H9 (cell line): ENCODE measurements at regions not wholly inside any gene's neighbourhood (a gene's known extent, or its start where the extent isn't known, plus 50 kb on each side); places are given as distances from the start of the nearest gene placed in this dataset.

ENCODE experiments used
- DNase-seq: peaks from one replicate; pipeline ENCODE4 v3.0.0-alpha.2; 2017
- H2AFZ ChIP-seq: one replicate; pipeline ENCODE4 v1.6.1; 2013; ENCODE audit warnings: mild to moderate bottlenecking, low read length, control low read depth, moderate library complexity
- H2AK5ac ChIP-seq: 2 replicates; pipeline ENCODE4 v1.6.1; 2013; ENCODE audit warnings: low read length, control low read depth, mixed read lengths; ENCODE audit not compliant: insufficient read length
- H2BK120ac ChIP-seq: one replicate; pipeline ENCODE4 v1.6.1; 2013; ENCODE audit warnings: low read depth, mild to moderate bottlenecking, low read length, control low read depth, inconsistent platforms; ENCODE audit not compliant: poor library complexity, severe bottlenecking
- H2BK12ac ChIP-seq: 2 replicates; pipeline ENCODE4 v1.6.1; 2013; ENCODE audit warnings: low read length, control low read depth, mixed read lengths, low read depth; ENCODE audit not compliant: insufficient read length
- H2BK15ac ChIP-seq: 2 replicates; pipeline ENCODE4 v1.6.1; 2013; ENCODE audit warnings: low read depth, low read length, control low read depth
- H2BK20ac ChIP-seq: one replicate; pipeline ENCODE4 v1.6.1; 2013; ENCODE audit warnings: low read depth, mild to moderate bottlenecking, low read length, control low read depth, inconsistent platforms; ENCODE audit not compliant: poor library complexity, severe bottlenecking
- H2BK5ac ChIP-seq: 2 replicates; pipeline ENCODE4 v1.6.1; 2013; ENCODE audit warnings: low read length, control low read depth, mixed read lengths; ENCODE audit not compliant: insufficient read length
- H3K14ac ChIP-seq: 2 replicates; pipeline ENCODE4 v1.6.1; 2013; ENCODE audit warnings: low read length, control low read depth; ENCODE audit not compliant: insufficient read depth
- H3K18ac ChIP-seq: 2 replicates; pipeline ENCODE4 v1.6.1; 2013; ENCODE audit warnings: low read depth, mild to moderate bottlenecking, mixed read lengths, low read length, control low read depth; ENCODE audit not compliant: insufficient read length
- H3K23ac ChIP-seq: 2 replicates; pipeline ENCODE4 v1.6.1; 2013; ENCODE audit warnings: low read length, control low read depth, mixed read lengths, low read depth; ENCODE audit not compliant: insufficient read length
- H3K23me2 ChIP-seq: 2 replicates; pipeline ENCODE4 v1.6.1; 2013; ENCODE audit warnings: low read depth, mild to moderate bottlenecking, mixed read lengths, low read length, control low read depth; ENCODE audit not compliant: insufficient read length, poor library complexity, severe bottlenecking
- H3K27ac ChIP-seq: 2 replicates; pipeline ENCODE4 v1.5.1; 2013; ENCODE audit warnings: low read length, control low read depth, mixed read lengths, low read depth; ENCODE audit not compliant: insufficient read length
- H3K27me3 ChIP-seq: 2 replicates; pipeline ENCODE4 v1.6.1; 2013; ENCODE audit warnings: low read length, control low read depth, inconsistent platforms; ENCODE audit not compliant: insufficient read depth
- H3K4ac ChIP-seq: 2 replicates; pipeline ENCODE4 v1.6.1; 2013; ENCODE audit warnings: low read depth, mild to moderate bottlenecking, control low read depth, inconsistent platforms, low read length, moderate library complexity
- H3K4me1 ChIP-seq: 2 replicates; pipeline ENCODE4 v1.6.1; 2013; ENCODE audit warnings: low read length, control low read depth, inconsistent platforms; ENCODE audit not compliant: insufficient read depth
- H3K4me2 ChIP-seq: 2 replicates; pipeline ENCODE4 v1.6.1; 2013; ENCODE audit warnings: low read length, control low read depth, mixed read lengths; ENCODE audit not compliant: insufficient read length, insufficient read depth
- H3K56ac ChIP-seq: 2 replicates; pipeline ENCODE4 v1.6.1; 2013; ENCODE audit warnings: low read depth, mild to moderate bottlenecking, mixed read lengths, low read length, control low read depth; ENCODE audit not compliant: insufficient read length
- H3K79me1 ChIP-seq: 2 replicates; pipeline ENCODE4 v1.6.1; 2013; ENCODE audit warnings: low read depth, mild to moderate bottlenecking, moderate library complexity, low read length, control low read depth, inconsistent platforms; ENCODE audit not compliant: insufficient read depth, poor library complexity, severe bottlenecking
- H3K79me2 ChIP-seq: 2 replicates; pipeline ENCODE4 v1.6.1; 2013; ENCODE audit warnings: low read length, control low read depth, inconsistent platforms; ENCODE audit not compliant: insufficient read depth
- H3K9ac ChIP-seq: 2 replicates; pipeline ENCODE4 v1.6.1; 2013; ENCODE audit warnings: low read length, control low read depth, mixed read lengths; ENCODE audit not compliant: insufficient read length; ENCODE audit errors: extremely low read depth
- H3K9me3 ChIP-seq: one replicate; pipeline ENCODE4 v1.6.1; 2013; ENCODE audit warnings: low read depth, low read length, inconsistent platforms; ENCODE audit not compliant: control insufficient read depth
- H3T11ph ChIP-seq: one replicate; pipeline ENCODE4 v1.6.1; 2013; ENCODE audit warnings: mild to moderate bottlenecking, low read length, control low read depth, inconsistent platforms
- H4K20me1 ChIP-seq: one replicate; pipeline ENCODE4 v1.6.1; 2013; ENCODE audit not compliant: control insufficient read depth, insufficient read length, insufficient read depth
- H4K5ac ChIP-seq: 2 replicates; pipeline ENCODE4 v1.6.1; 2013; ENCODE audit warnings: low read depth, mild to moderate bottlenecking, mixed read lengths, low read length, control low read depth; ENCODE audit not compliant: insufficient read length
- H4K8ac ChIP-seq: replicated peaks from 2 replicates; pipeline ENCODE4 v1.6.1; 2013; ENCODE audit warnings: low read length, control low read depth, mixed read lengths, low read depth; ENCODE audit not compliant: insufficient read length
- H4K91ac ChIP-seq: 2 replicates; pipeline ENCODE4 v1.6.1; 2013; ENCODE audit warnings: low read depth, mild to moderate bottlenecking, moderate library complexity, mixed read lengths, low read length, control low read depth; ENCODE audit not compliant: insufficient read length
- H3K27ac Mint-ChIP-seq, 3 experiments: 2 replicates in 2 of 3; 3 replicates in 1 of 3; pipeline ENCODE4 v1.8.0; 2020 to 2021; ENCODE audit warnings: mixed read lengths in 3 of 3, mild to moderate bottlenecking in 1 of 3, moderate library complexity in 1 of 3
- H3K27me3 Mint-ChIP-seq: 2 replicates; pipeline ENCODE4 v1.8.0; 2021; ENCODE audit warnings: low read depth, mild to moderate bottlenecking, moderate library complexity, mixed read lengths
- H3K36me3 Mint-ChIP-seq, 3 experiments: 2 replicates in 2 of 3; 3 replicates in 1 of 3; pipeline ENCODE4 v1.8.0; 2020 to 2021; ENCODE audit warnings: low read depth in 3 of 3, mixed read lengths in 3 of 3; ENCODE audit not compliant: insufficient read depth in 1 of 3
- H3K4me1 Mint-ChIP-seq, 2 experiments: 2 replicates each; pipeline ENCODE4 v1.8.0; 2020; ENCODE audit warnings: mixed read lengths in 2 of 2
- H3K4me3 Mint-ChIP-seq, 2 experiments: 2 replicates in 1 of 2; 3 replicates in 1 of 2; pipeline ENCODE4 v1.8.0; 2020 to 2021; ENCODE audit warnings: mild to moderate bottlenecking in 2 of 2, mixed read lengths in 2 of 2, moderate library complexity in 1 of 2
- H3K9me3 Mint-ChIP-seq, 2 experiments: 2 replicates in 1 of 2; 3 replicates in 1 of 2; pipeline ENCODE4 v1.8.0; 2020; ENCODE audit warnings: mild to moderate bottlenecking in 2 of 2, mixed read lengths in 2 of 2, moderate library complexity in 1 of 2
- WGBS: extraction: QIAGEN DNeasy Blood & Tissue Kit; methylation state at CpG from one replicate; pipeline ENCODE4 v1.1.7; 2013; ENCODE audit warnings: missing lambda C conversion rate, low lambda C conversion rate, mixed read lengths; ENCODE audit not compliant: insufficient read length; ENCODE audit errors: extremely low coverage; 5-methylcytosine and 5-hydroxymethylcytosine counted together
- TF ChIP-seq, protein P1 (sequence below): fragments of 200-600 bp; sonication (generic); conservative IDR thresholded peaks from 3 replicates; pipeline ENCODE4 v1.8.0; 2021; ENCODE audit warnings: antibody characterized with exemption, mild to moderate bottlenecking

DNA sequence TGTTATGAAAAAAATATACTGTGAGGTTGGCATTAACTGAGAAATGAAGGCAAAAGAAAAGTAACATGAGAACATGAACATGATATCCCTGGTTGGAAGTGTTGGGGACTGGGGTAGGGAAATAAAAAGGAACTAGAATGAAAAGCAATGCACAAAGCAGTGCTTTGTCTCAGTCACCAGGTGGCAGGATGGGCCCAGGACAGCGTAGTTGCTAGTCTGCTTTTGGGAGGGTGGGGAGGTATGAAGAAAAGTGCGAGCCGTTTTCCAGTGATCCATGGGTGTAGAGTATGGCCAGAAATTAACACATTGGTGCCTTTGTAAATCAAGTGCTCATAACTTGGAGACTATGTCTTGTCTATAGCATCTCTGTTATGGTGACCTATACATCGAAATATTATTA lies 662.5 kb upstream of the SALL1 start:
- Histone ChIP-seq H2BK120ac (no peak overlapping the region), H2AK5ac (no peak overlapping the region), H3K56ac (no peak overlapping the region), H2BK12ac (no peak overlapping the region), H3K4ac (no peak overlapping the region), H2AFZ (no peak overlapping the region), H3K23me2 (no peaks in the 10 kb centered on the region), H2BK5ac (no peak overlapping the region), H4K8ac (no peak overlapping the region), H3T11ph (no peak overlapping the region), H3K23ac (no peak overlapping the region), H3K4me2 (no peak overlapping the region), H3K27ac (no peak overlapping the region), H4K20me1 (no peaks in the 10 kb centered on the region), H4K5ac (no peak overlapping the region), H3K27me3 (no peaks in the 10 kb centered on the region), H3K79me1 (no peaks in the 10 kb centered on the region), H3K14ac (no peak overlapping the region), H4K91ac (no peak overlapping the region), H3K18ac (no peak overlapping the region), H3K4me1 (no peaks in the 10 kb centered on the region), H2BK20ac (no peak overlapping the region), H2BK15ac (no peak overlapping the region), H3K9ac (no peak overlapping the region), H3K79me2 (no peaks in the 10 kb centered on the region), H3K9me3 (no peaks in the 10 kb centered on the region)
- Mint-ChIP-seq H3K4me3 (no peak overlapping the region), H3K36me3 (no peaks in the 10 kb centered on the region), H3K9me3 (peaks cover 0 to 3% of the 10 kb centered on the region in 2 experiments; a peak in 2 of 5 replicates), H3K4me1 (0 out of 4 replicates have a peak, but pooled peaks cover 0 to 3% of the 10 kb centered on the region in 2 experiments), H3K27ac (no peak overlapping the region), H3K27me3 (no peaks in the 10 kb centered on the region)
- TF ChIP-seq, protein P1, sequence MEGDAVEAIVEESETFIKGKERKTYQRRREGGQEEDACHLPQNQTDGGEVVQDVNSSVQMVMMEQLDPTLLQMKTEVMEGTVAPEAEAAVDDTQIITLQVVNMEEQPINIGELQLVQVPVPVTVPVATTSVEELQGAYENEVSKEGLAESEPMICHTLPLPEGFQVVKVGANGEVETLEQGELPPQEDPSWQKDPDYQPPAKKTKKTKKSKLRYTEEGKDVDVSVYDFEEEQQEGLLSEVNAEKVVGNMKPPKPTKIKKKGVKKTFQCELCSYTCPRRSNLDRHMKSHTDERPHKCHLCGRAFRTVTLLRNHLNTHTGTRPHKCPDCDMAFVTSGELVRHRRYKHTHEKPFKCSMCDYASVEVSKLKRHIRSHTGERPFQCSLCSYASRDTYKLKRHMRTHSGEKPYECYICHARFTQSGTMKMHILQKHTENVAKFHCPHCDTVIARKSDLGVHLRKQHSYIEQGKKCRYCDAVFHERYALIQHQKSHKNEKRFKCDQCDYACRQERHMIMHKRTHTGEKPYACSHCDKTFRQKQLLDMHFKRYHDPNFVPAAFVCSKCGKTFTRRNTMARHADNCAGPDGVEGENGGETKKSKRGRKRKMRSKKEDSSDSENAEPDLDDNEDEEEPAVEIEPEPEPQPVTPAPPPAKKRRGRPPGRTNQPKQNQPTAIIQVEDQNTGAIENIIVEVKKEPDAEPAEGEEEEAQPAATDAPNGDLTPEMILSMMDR: peak; percentile 80
- DNase-seq: peak; percentile 56
- WGBS: no CpG with 5 or more reads among the region's 4 CpGs
